ENCODE measurements at regions not wholly inside any gene's neighbourhood (a gene's known extent, or its start where the extent isn't known, plus 50 kb on each side); places are given as distances from the start of the nearest gene placed in this dataset.

DNA sequence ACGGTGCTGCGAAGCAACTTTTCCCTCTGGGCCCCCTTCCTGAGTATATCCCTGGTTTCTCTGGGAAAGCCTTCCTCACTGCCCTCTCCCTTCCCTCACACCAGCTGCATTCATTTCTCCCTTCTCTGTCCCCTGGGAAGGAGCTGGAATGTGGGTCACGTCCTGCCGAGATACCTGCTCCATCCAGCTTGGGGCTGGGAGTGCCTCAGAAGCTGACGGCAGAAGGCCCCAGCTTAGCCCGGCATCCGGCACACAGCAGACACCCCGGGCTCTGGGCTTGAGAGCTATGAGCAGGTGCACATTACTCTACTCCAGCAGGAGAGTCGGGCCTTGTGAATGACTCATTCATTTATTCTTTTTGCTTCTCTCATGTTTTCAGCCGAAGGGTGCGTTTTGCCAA, 170.6 kb downstream of the TEX29 start:
- 60 to 67% (median 61%) methylated on average over 11 of the region's 11 CpGs for WGBS, 5 donors
- DNase-seq = peak; percentile 61
- Histone ChIP-seq H3K9me3 (peaks cover 0 to 45% (median 29%) of the 10 kb centered on the region in 8 donors), H3K36me3 (no peaks in the 10 kb centered on the region), H3K27me3 (replicated peaks in 1 of 7) (peaks cover 0 to 7% (median 0%) of the 10 kb centered on the region in 7 donors), H3K4me3 (no peak overlapping the region), H3K27ac (no peak overlapping the region), H3K4me1 (no peaks in the 10 kb centered on the region)
- intact Hi-C loops (cut with DNase I; ENCODE audit: low total_unique reads) = no loop called here
- no peak for TF ChIP-seq POLR2A (IDR thresholded peaks at IDR 0.05)
- TF ChIP-seq POLR2AphosphoS5 (IDR thresholded peaks at IDR 0.05) = no peak
- TF ChIP-seq CTCF (IDR thresholded peaks at IDR 0.05 in 8 of 11, conservative IDR thresholded peaks at IDR 0.05 in 3 of 11) = no peak

GRCh38 chr13:111491659-111492058, 171.2 kb downstream of the TEX29 start:
- Histone ChIP-seq H3K9me3 (peaks cover 0 to 43% (median 23%) of the 10 kb centered on the region in 8 donors), H3K4me1 (no peaks in the 10 kb centered on the region), H3K4me3 (no peak overlapping the region), H3K36me3 (no peaks in the 10 kb centered on the region), H3K27ac (no peak overlapping the region), H3K27me3 (replicated peaks in 1 of 7) (peaks cover 0 to 7% (median 0%) of the 10 kb centered on the region in 7 donors)
- TF ChIP-seq POLR2A (IDR thresholded peaks at IDR 0.05) (no peak), CTCF (IDR thresholded peaks at IDR 0.05 in 8 of 11, conservative IDR thresholded peaks at IDR 0.05 in 3 of 11) (no peak), POLR2AphosphoS5 (IDR thresholded peaks at IDR 0.05) (no peak)
- intact Hi-C loops (cut with DNase I; ENCODE audit: low total_unique reads) = no loop called here
- no peak for DNase-seq
- WGBS, 5 donors = 77 to 85% (median 81%) methylated on average over 10 of the region's 10 CpGs

GRCh38 chr13:111492341-111492950, 172.0 kb downstream of the TEX29 start:
- no peak overlapping the region for H3K27ac ChIP-seq
- no peak for DNase-seq
- H3K4me1 ChIP-seq = no peaks in the 10 kb centered on the region
- no peaks in the 10 kb centered on the region for H3K36me3 ChIP-seq
- no peak for TF ChIP-seq POLR2A (IDR thresholded peaks at IDR 0.05)
- no peak for TF ChIP-seq CTCF (IDR thresholded peaks at IDR 0.05 in 8 of 11, conservative IDR thresholded peaks at IDR 0.05 in 3 of 11)
- TF ChIP-seq POLR2AphosphoS5 (IDR thresholded peaks at IDR 0.05) = no peak
- intact Hi-C loops (cut with DNase I; ENCODE audit: low total_unique reads) = no loop called here
- peaks cover 0 to 36% (median 15%) of the 10 kb centered on the region in 8 donors for H3K9me3 ChIP-seq
- H3K4me3 ChIP-seq = no peak overlapping the region
- 73 to 78% (median 75%) methylated on average over 18 of the region's 18 CpGs for WGBS, 5 donors
- peaks cover 0 to 7% (median 0%) of the 10 kb centered on the region in 7 donors for H3K27me3 ChIP-seq (replicated peaks in 1 of 7)

- 87 to 93% (median 90%) methylated on average over 5 of the region's 5 CpGs for WGBS, 5 donors
These were observed 172.5 kb downstream of the TEX29 start for GRCh38 chr13:111492958-111493357.

More at GRCh38 chr13:111492958-111493357, 172.5 kb downstream of the TEX29 start:
- H3K27ac ChIP-seq = no peak overlapping the region
- H3K36me3 ChIP-seq = no peaks in the 10 kb centered on the region
- H3K4me3 ChIP-seq = no peak overlapping the region
- H3K27me3 ChIP-seq (replicated peaks in 1 of 7) = peaks cover 0 to 7% (median 0%) of the 10 kb centered on the region in 7 donors
- TF ChIP-seq CTCF (IDR thresholded peaks at IDR 0.05 in 8 of 11, conservative IDR thresholded peaks at IDR 0.05 in 3 of 11) = no peak
- TF ChIP-seq POLR2A (IDR thresholded peaks at IDR 0.05) = no peak
- TF ChIP-seq POLR2AphosphoS5 (IDR thresholded peaks at IDR 0.05) = no peak
- intact Hi-C loops (cut with DNase I; ENCODE audit: low total_unique reads) = no loop called here
- peaks cover 0 to 30% (median 10%) of the 10 kb centered on the region in 8 donors for H3K9me3 ChIP-seq
- H3K4me1 ChIP-seq = no peaks in the 10 kb centered on the region
- no peak for DNase-seq

Data from spleen (tissue), 11 donors.